H1 (cell line): ENCODE measurements at regions not wholly inside any gene's neighbourhood (a gene's known extent, or its start where the extent isn't known, plus 50 kb on each side); places are given as distances from the start of the nearest gene placed in this dataset.

ENCODE experiments used
- CTCF ChIA-PET: fragments of 300-600 bp; sonication (Branson Sonifier 250); formaldehyde crosslinking; loops from one replicate; lab custom pipeline; 2021; ENCODE audit not compliant: partially characterized antibody; lab: Charles Lee
- POLR2A ChIA-PET: fragments of 300-600 bp; sonication (Branson Sonifier 250); formaldehyde crosslinking; loops from one replicate; lab custom pipeline; 2021; ENCODE audit warnings: inconsistent platforms; ENCODE audit not compliant: partially characterized antibody; lab: Charles Lee
- DNase-seq, 2 experiments: peaks; one replicate each; pipeline versions ENCODE4 v3.0.0 to v3.0.0-alpha.2; 2010 to 2022; ENCODE audit warnings: low spot score in 2 of 2, low read depth in 1 of 2, mixed read lengths in 1 of 2
- FAIRE-seq: peaks from 2 replicates; lab custom pipeline; 2011; peaks lifted over from hg19 to GRCh38; lab: Jason Lieb, UNC
- H2AFZ ChIP-seq: 2 replicates; pipeline ENCODE4 v1.8.1; 2012; ENCODE audit warnings: low read length, inconsistent platforms
- H2AK5ac ChIP-seq: 2 replicates; pipeline ENCODE4 v1.6.1; 2013; ENCODE audit warnings: low read depth, low read length
- H2BK120ac ChIP-seq: replicated peaks from 2 replicates; pipeline ENCODE3; 2013; ENCODE audit warnings: low read depth, low read length, inconsistent platforms
- H2BK12ac ChIP-seq: 2 replicates; pipeline ENCODE4 v1.6.1; 2013; ENCODE audit warnings: low read depth, low read length
- H2BK15ac ChIP-seq: 2 replicates; pipeline ENCODE4 v1.6.1; 2013; ENCODE audit warnings: low read length
- H2BK20ac ChIP-seq: 2 replicates; pipeline ENCODE4 v1.6.1; 2013; ENCODE audit warnings: low read length
- H2BK5ac ChIP-seq: 2 replicates; pipeline ENCODE4 v1.6.1; 2013; ENCODE audit warnings: low read depth, low read length
- H3K14ac ChIP-seq: 2 replicates; pipeline ENCODE4 v1.6.1; 2013; ENCODE audit warnings: inconsistent platforms; ENCODE audit not compliant: insufficient read length
- H3K18ac ChIP-seq: 2 replicates; pipeline ENCODE4 v1.6.1; 2013; ENCODE audit warnings: low read length; ENCODE audit errors: extremely low read depth
- H3K23ac ChIP-seq: 2 replicates; pipeline ENCODE4 v1.6.1; 2013; ENCODE audit warnings: inconsistent platforms; ENCODE audit not compliant: insufficient read length
- H3K23me2 ChIP-seq: 2 replicates; pipeline ENCODE4 v1.6.1; 2013; ENCODE audit warnings: low read depth, low read length
- H3K27ac ChIP-seq: 2 replicates; pipeline ENCODE4 v1.6.1; 2011; ENCODE audit warnings: low read depth, low read length, inconsistent platforms
- H3K27me3 ChIP-seq, 4 experiments: replicated peaks in 1 of 4; 1 replicate in 1 of 4; 2 replicates in 3 of 4; pipeline versions ENCODE4 v1.6.1 to v1.8.1; 2011 to 2013; ENCODE audit warnings: low read length in 3 of 4, mild to moderate bottlenecking in 3 of 4, inconsistent platforms in 2 of 4, mixed read lengths in 2 of 4, moderate library complexity in 1 of 4; ENCODE audit not compliant: control insufficient read depth in 3 of 4, insufficient read depth in 3 of 4; ENCODE audit errors: extremely low read depth in 1 of 4
- H3K36me3 ChIP-seq, 4 experiments: 2 replicates each; pipeline versions ENCODE4 v1.6.1 to v1.8.1; 2011 to 2013; ENCODE audit warnings: mild to moderate bottlenecking in 4 of 4, low read length in 3 of 4, moderate library complexity in 2 of 4, control low read depth in 1 of 4, inconsistent platforms in 1 of 4; ENCODE audit not compliant: insufficient read depth in 4 of 4, control insufficient read depth in 2 of 4
- H3K4ac ChIP-seq: replicated peaks from 2 replicates; pipeline ENCODE3; 2013; ENCODE audit warnings: low read length, low read depth, mixed read lengths, inconsistent platforms; ENCODE audit not compliant: insufficient read length
- H3K4me1 ChIP-seq, 4 experiments: replicated peaks in 1 of 4; 1 replicate in 1 of 4; 2 replicates in 3 of 4; pipeline versions ENCODE4 v1.6.1 to v1.8.1; 2011 to 2013; ENCODE audit warnings: low read length in 3 of 4, inconsistent platforms in 2 of 4, mixed read lengths in 1 of 4; ENCODE audit not compliant: insufficient read depth in 4 of 4, control insufficient read depth in 3 of 4
- H3K4me2 ChIP-seq, 2 experiments: 2 replicates each; pipeline versions ENCODE4 v1.6.1 to v1.8.1; 2011 to 2013; ENCODE audit warnings: low read depth in 2 of 2, low read length in 2 of 2, control low read depth in 1 of 2, inconsistent platforms in 1 of 2, mild to moderate bottlenecking in 1 of 2; ENCODE audit not compliant: insufficient read depth in 1 of 2
- H3K4me3 ChIP-seq, 4 experiments: fragments of 200-600, 300-600 bp in 1 of 4; sonication (generic), shearing (Covaris generic), sonication (Bioruptor Twin) in 1 of 4; 2 replicates each; pipeline versions ENCODE4 v1.5.1 to v1.8.1; 2011 to 2016; ENCODE audit warnings: low read length in 4 of 4, low read depth in 3 of 4, control low read depth in 2 of 4, inconsistent platforms in 2 of 4, mild to moderate bottlenecking in 2 of 4, mixed read lengths in 1 of 4, moderate library complexity in 1 of 4; ENCODE audit not compliant: insufficient read depth in 2 of 4; ENCODE audit errors: extremely low read depth in 1 of 4
- H3K56ac ChIP-seq: replicated peaks from 2 replicates; pipeline ENCODE3; 2013; ENCODE audit warnings: low read depth, mild to moderate bottlenecking, mixed read lengths, low read length, inconsistent platforms; ENCODE audit not compliant: insufficient read length
- H3K79me1 ChIP-seq: 2 replicates; pipeline ENCODE4 v1.6.1; 2013; ENCODE audit warnings: low read depth, low read length, control low read depth
- H3K79me2 ChIP-seq, 2 experiments: 2 replicates each; pipeline versions ENCODE4 v1.6.1 to v1.8.1; 2012 to 2013; ENCODE audit warnings: low read length in 2 of 2, mild to moderate bottlenecking in 2 of 2, inconsistent platforms in 1 of 2; ENCODE audit not compliant: insufficient read depth in 2 of 2, control insufficient read depth in 1 of 2
- H3K9ac ChIP-seq, 4 experiments: replicated peaks in 1 of 4; 1 replicate in 1 of 4; 2 replicates in 3 of 4; pipeline versions ENCODE4 v1.6.1 to v1.8.1; 2011 to 2013; ENCODE audit warnings: low read depth in 3 of 4, low read length in 3 of 4, control low read depth in 2 of 4, mild to moderate bottlenecking in 2 of 4, moderate library complexity in 2 of 4, inconsistent platforms in 1 of 4; ENCODE audit errors: extremely low read depth in 1 of 4
- H3K9me3 ChIP-seq, 2 experiments: 2 replicates each; pipeline versions ENCODE4 v1.6.1 to v1.8.1; 2012 to 2013; ENCODE audit warnings: mild to moderate bottlenecking in 2 of 2, moderate library complexity in 2 of 2, control low read depth in 1 of 2, inconsistent platforms in 1 of 2, low read depth in 1 of 2, low read length in 1 of 2, mixed read lengths in 1 of 2; ENCODE audit not compliant: insufficient read depth in 2 of 2
- H4K20me1 ChIP-seq, 2 experiments: replicated peaks in 1 of 2; 2 replicates each; pipeline versions ENCODE3 to v1.8.1; 2011 to 2013; ENCODE audit warnings: inconsistent platforms in 2 of 2, low read length in 2 of 2, mild to moderate bottlenecking in 1 of 2; ENCODE audit not compliant: insufficient read depth in 2 of 2, control insufficient read depth in 1 of 2
- H4K5ac ChIP-seq: 2 replicates; pipeline ENCODE4 v1.6.1; 2013; ENCODE audit warnings: low read length, low read depth, mixed read lengths, inconsistent platforms; ENCODE audit not compliant: insufficient read length
- H4K8ac ChIP-seq: 2 replicates; pipeline ENCODE4 v1.8.0; 2013; ENCODE audit warnings: mild to moderate bottlenecking, moderate library complexity, low read length, inconsistent platforms; ENCODE audit not compliant: insufficient read depth; ENCODE audit errors: extremely low read depth
- H4K91ac ChIP-seq: replicated peaks from 2 replicates; pipeline ENCODE3; 2013; ENCODE audit warnings: low read length, mixed read lengths, inconsistent platforms; ENCODE audit not compliant: insufficient read length
- CREB1 ChIP-seq: IDR thresholded peaks from 2 replicates; pipeline ENCODE4 v1.6.1; 2012; ENCODE audit warnings: inconsistent platforms
- NRF1 ChIP-seq: IDR thresholded peaks from 2 replicates; pipeline ENCODE4 v1.6.1; 2011; ENCODE audit warnings: mild to moderate bottlenecking, low read depth, low read length, improper control_type of control experiment
- POLR2AphosphoS5 ChIP-seq: IDR thresholded peaks from 2 replicates; pipeline ENCODE4 v1.6.1; 2011; ENCODE audit warnings: low read depth, low read length
- RAD21 ChIP-seq, 2 experiments: IDR thresholded peaks in 1 of 2; conservative IDR thresholded peaks in 1 of 2; 2 replicates each; pipeline ENCODE4 v1.6.1; 2011; ENCODE audit warnings: low read depth in 2 of 2, low read length in 2 of 2, improper control_type of control experiment in 1 of 2, inconsistent platforms in 1 of 2, mild to moderate bottlenecking in 1 of 2, moderate library complexity in 1 of 2
- WGBS, 2 experiments: shearing (Covaris generic) in 1 of 2; methylation state at CpG; one replicate each; pipeline versions ENCODE4 v1.1.6 to v1.1.7; 2013 to 2015; ENCODE audit warnings: low lambda C conversion rate in 2 of 2, mixed read lengths in 2 of 2, inconsistent platforms in 1 of 2, low coverage in 1 of 2, missing lambda C conversion rate in 1 of 2; ENCODE audit not compliant: insufficient replicate concordance in 2 of 2, insufficient coverage in 1 of 2, insufficient read length in 1 of 2; ENCODE audit errors: extremely low coverage in 1 of 2, missing lambda C conversion rate in 1 of 2; 5-methylcytosine and 5-hydroxymethylcytosine counted together
- TF ChIP-seq, protein P1 (sequence below), 3 experiments: IDR thresholded peaks; 1 replicate in 2 of 3; 2 replicates in 1 of 3; pipeline versions ENCODE4 v1.5.1 to v1.6.1; 2011; ENCODE audit warnings: low read length in 3 of 3, mild to moderate bottlenecking in 3 of 3, inconsistent platforms in 2 of 3, low read depth in 1 of 3, moderate library complexity in 1 of 3; ENCODE audit not compliant: insufficient read depth in 1 of 3; ENCODE audit errors: control extremely low read depth in 1 of 3

DNA sequence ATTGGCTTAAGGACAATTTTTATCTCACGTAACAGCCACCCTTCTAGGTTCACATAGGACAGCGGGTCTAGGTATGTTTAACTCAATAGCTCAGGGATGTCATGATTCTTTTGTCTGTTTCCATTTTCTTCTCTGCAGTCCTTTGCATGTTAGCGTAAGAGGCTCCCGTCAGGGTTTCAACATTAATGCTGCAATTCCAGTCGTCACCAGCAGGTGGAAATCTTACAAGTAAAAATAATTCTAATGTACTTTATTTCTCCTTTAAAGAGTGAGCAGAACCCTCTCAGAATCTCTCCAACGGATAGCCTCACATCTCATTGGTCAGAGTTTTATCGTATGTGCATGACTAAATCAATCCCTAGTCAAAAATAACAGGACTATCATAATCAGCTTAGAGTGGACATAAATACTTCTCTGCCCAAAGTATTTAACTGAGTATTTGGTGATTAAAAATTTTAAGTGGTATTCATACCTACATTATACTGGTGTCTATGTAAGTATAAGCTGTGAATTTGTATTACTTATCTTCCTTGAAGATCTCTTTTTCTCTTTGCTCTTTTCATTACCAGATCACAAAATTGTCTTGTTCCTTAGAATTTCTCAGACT is 487.2 kb upstream of the GCFC2 start:
- Histone ChIP-seq H3K4me1 (peaks cover 0 to 3% (median 1%) of the 10 kb centered on the region in 4 experiments; a peak in 2 of 7 replicates), H3K23me2 (no peaks in the 10 kb centered on the region), H4K8ac (no peak overlapping the region), H3K9ac (no peak overlapping the region), H3K27me3 (no peaks in the 10 kb centered on the region), H3K9me3 (no peaks in the 10 kb centered on the region), H2BK20ac (no peak overlapping the region), H3K18ac (no peak overlapping the region), H3K27ac (no peak overlapping the region), H3K79me1 (no peaks in the 10 kb centered on the region), H3K23ac (no peak overlapping the region), H2BK120ac (no peak overlapping the region), H3K79me2 (no peaks in the 10 kb centered on the region), H2BK12ac (0 out of 2 replicates have a peak overlapping the region, but pooled peaks have one; percentile 18), H3K4ac (no peak overlapping the region), H2AFZ (peak overlapping the region; percentile 95), H4K5ac (no peak overlapping the region), H4K91ac (no peak overlapping the region), H2BK15ac (no peak overlapping the region), H2AK5ac (no peak overlapping the region), H2BK5ac (0 out of 2 replicates have a peak overlapping the region, but pooled peaks have one; percentile 47), H4K20me1 (no peaks in the 10 kb centered on the region), H3K36me3 (no peaks in the 10 kb centered on the region), H3K14ac (no peak overlapping the region), H3K4me2 (no peak overlapping the region), H3K56ac (no peak overlapping the region), H3K4me3 (no peak overlapping the region)
- ChIA-PET POLR2A (no interaction called here), CTCF (interaction anchor here (0.7 to 4.3 kb wide), 36 partner anchors 9 to 1917 kb away, joined by 3 to 30 read pairs (median 4); no protein-coding TSS in a partner anchor)
- TF ChIP-seq RAD21 (IDR thresholded peaks at IDR 0.05 in 1 of 2, conservative IDR thresholded peaks at IDR 0.05 in 1 of 2; ENCODE audit: low read depth in 2 of 2, low read length in 2 of 2), result peak; percentile 61 to 66
- no peak for TF ChIP-seq NRF1
- TF ChIP-seq CREB1, result no peak
- TF ChIP-seq POLR2AphosphoS5, result no peak
- TF ChIP-seq, protein P1, sequence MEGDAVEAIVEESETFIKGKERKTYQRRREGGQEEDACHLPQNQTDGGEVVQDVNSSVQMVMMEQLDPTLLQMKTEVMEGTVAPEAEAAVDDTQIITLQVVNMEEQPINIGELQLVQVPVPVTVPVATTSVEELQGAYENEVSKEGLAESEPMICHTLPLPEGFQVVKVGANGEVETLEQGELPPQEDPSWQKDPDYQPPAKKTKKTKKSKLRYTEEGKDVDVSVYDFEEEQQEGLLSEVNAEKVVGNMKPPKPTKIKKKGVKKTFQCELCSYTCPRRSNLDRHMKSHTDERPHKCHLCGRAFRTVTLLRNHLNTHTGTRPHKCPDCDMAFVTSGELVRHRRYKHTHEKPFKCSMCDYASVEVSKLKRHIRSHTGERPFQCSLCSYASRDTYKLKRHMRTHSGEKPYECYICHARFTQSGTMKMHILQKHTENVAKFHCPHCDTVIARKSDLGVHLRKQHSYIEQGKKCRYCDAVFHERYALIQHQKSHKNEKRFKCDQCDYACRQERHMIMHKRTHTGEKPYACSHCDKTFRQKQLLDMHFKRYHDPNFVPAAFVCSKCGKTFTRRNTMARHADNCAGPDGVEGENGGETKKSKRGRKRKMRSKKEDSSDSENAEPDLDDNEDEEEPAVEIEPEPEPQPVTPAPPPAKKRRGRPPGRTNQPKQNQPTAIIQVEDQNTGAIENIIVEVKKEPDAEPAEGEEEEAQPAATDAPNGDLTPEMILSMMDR (IDR thresholded peaks at IDR 0.05; ENCODE audit: control extremely low read depth in 1 of 3, insufficient read depth in 1 of 3, low read depth in 1 of 3, low read length in 3 of 3), result peak in 2 of 3 experiments; percentile 54 to 63; a peak in 3 of 4 replicates
- DNase-seq, result peak; percentile 60 to 87
- 40% methylated on average over 7 of the region's 7 CpGs; no CpG with 5 or more reads in 1 of the 2 experiments for WGBS, 2 experiments
- FAIRE-seq, result peak; percentile 74
